ENCODE measurements at regions not wholly inside any gene's neighbourhood (a gene's known extent, or its start where the extent isn't known, plus 50 kb on each side); places are given as distances from the start of the nearest gene placed in this dataset.
"Not testable (repeated sequence)": the region's sequence is repeated elsewhere in the genome, so short reads cannot be mapped to it uniquely, and the experiment has no call there.

GRCh38 chr18:42348722-42349121 is 393.7 kb downstream of the PIK3C3 start:
- no peak overlapping the region for H3K4me3 Mint-ChIP-seq
- ATAC-seq (no peak), DNase-seq (no peak)
- H3K9me3 Mint-ChIP-seq = no peaks in the 10 kb centered on the region
- H3K4me1 Mint-ChIP-seq = no peaks in the 10 kb centered on the region
- H3K27me3 Mint-ChIP-seq = no peaks in the 10 kb centered on the region
- H3K36me3 Mint-ChIP-seq (ENCODE audit: low read depth) = no peaks in the 10 kb centered on the region
- no peak overlapping the region for H3K27ac Mint-ChIP-seq

GRCh38 chr18:42351455-42351854 is 396.4 kb downstream of the PIK3C3 start:
- Mint-ChIP-seq H3K27me3 (no peaks in the 10 kb centered on the region), H3K27ac (no peak overlapping the region), H3K4me3 (no peak overlapping the region), H3K9me3 (no peaks in the 10 kb centered on the region), H3K36me3 (ENCODE audit: low read depth) (no peaks in the 10 kb centered on the region), H3K4me1 (no peaks in the 10 kb centered on the region)
- ATAC-seq = no peak
- DNase-seq = no peak

- Mint-ChIP-seq H3K36me3 (ENCODE audit: low read depth) (no peaks in the 10 kb centered on the region), H3K4me1 (no peaks in the 10 kb centered on the region), H3K9me3 (no peaks in the 10 kb centered on the region), H3K4me3 (no peak overlapping the region), H3K27me3 (no peaks in the 10 kb centered on the region), H3K27ac (no peak overlapping the region)
- ATAC-seq = no peak
- DNase-seq = no peak
These were observed 405.7 kb downstream of the PIK3C3 start for GRCh38 chr18:42360716-42361115.

- H3K9me3 Mint-ChIP-seq = no peaks in the 10 kb centered on the region
- no peaks in the 10 kb centered on the region for H3K4me1 Mint-ChIP-seq
- no peak for ATAC-seq
- DNase-seq = no peak
- no peak overlapping the region for H3K4me3 Mint-ChIP-seq
- H3K36me3 Mint-ChIP-seq (ENCODE audit: low read depth) = no peaks in the 10 kb centered on the region
- no peaks in the 10 kb centered on the region for H3K27me3 Mint-ChIP-seq
- H3K27ac Mint-ChIP-seq = no peak overlapping the region
These were observed 408.7 kb downstream of the PIK3C3 start for GRCh38 chr18:42363446-42364441.

GRCh38 chr18:42364766-42365165 is 409.7 kb downstream of the PIK3C3 start:
- no peak overlapping the region for H3K27ac Mint-ChIP-seq
- no peak for ATAC-seq
- H3K36me3 Mint-ChIP-seq (ENCODE audit: low read depth) = no peaks in the 10 kb centered on the region
- no peaks in the 10 kb centered on the region for H3K9me3 Mint-ChIP-seq
- H3K27me3 Mint-ChIP-seq = no peaks in the 10 kb centered on the region
- no peak overlapping the region for H3K4me3 Mint-ChIP-seq
- DNase-seq = no peak
- no peaks in the 10 kb centered on the region for H3K4me1 Mint-ChIP-seq

- H3K27ac Mint-ChIP-seq = no peak overlapping the region
- no peak overlapping the region for H3K4me3 Mint-ChIP-seq
- H3K4me1 Mint-ChIP-seq = no peaks in the 10 kb centered on the region
- H3K36me3 Mint-ChIP-seq (ENCODE audit: low read depth) = no peaks in the 10 kb centered on the region
- no peaks in the 10 kb centered on the region for H3K27me3 Mint-ChIP-seq
- no peaks in the 10 kb centered on the region for H3K9me3 Mint-ChIP-seq
- DNase-seq (no peak), ATAC-seq (no peak)
These were observed 410.6 kb downstream of the PIK3C3 start for GRCh38 chr18:42365591-42365990.

GRCh38 chr18:42373584-42373983 is 418.6 kb downstream of the PIK3C3 start:
- H3K36me3 Mint-ChIP-seq (ENCODE audit: low read depth) = no peaks in the 10 kb centered on the region

GRCh38 chr18:42374961-42375360 is 419.9 kb downstream of the PIK3C3 start:
- Mint-ChIP-seq H3K27ac (no peak overlapping the region), H3K27me3 (no peaks in the 10 kb centered on the region), H3K9me3 (no peaks in the 10 kb centered on the region), H3K36me3 (ENCODE audit: low read depth) (no peaks in the 10 kb centered on the region), H3K4me1 (no peaks in the 10 kb centered on the region), H3K4me3 (no peak overlapping the region)
- ATAC-seq (no peak), DNase-seq (no peak)

More at GRCh38 chr18:42373584-42373983, 418.6 kb downstream of the PIK3C3 start:
- Mint-ChIP-seq H3K27ac (no peak overlapping the region), H3K4me3 (no peak overlapping the region), H3K9me3 (no peaks in the 10 kb centered on the region), H3K27me3 (no peaks in the 10 kb centered on the region), H3K4me1 (no peaks in the 10 kb centered on the region)
- DNase-seq = no peak
- ATAC-seq = no peak

- not testable (repeated sequence) for H3K27me3 Mint-ChIP-seq; DNase-seq; H3K4me3 Mint-ChIP-seq; H3K9me3 Mint-ChIP-seq; ATAC-seq; H3K4me1 Mint-ChIP-seq; H3K27ac Mint-ChIP-seq; H3K36me3 Mint-ChIP-seq (ENCODE audit: low read depth)
These were observed 423.8 kb downstream of the PIK3C3 start for GRCh38 chr18:42378854-42379253.

GRCh38 chr18:42381236-42381635 is 426.2 kb downstream of the PIK3C3 start:
- not testable (repeated sequence) for H3K27me3 Mint-ChIP-seq; ATAC-seq; DNase-seq; H3K4me1 Mint-ChIP-seq; H3K4me3 Mint-ChIP-seq; H3K36me3 Mint-ChIP-seq (ENCODE audit: low read depth); H3K9me3 Mint-ChIP-seq; H3K27ac Mint-ChIP-seq

GRCh38 chr18:42392416-42392815 is 437.4 kb downstream of the PIK3C3 start:
- ATAC-seq (no peak), DNase-seq (no peak)
- Mint-ChIP-seq H3K9me3 (peaks cover 4% of the 10 kb centered on the region), H3K4me3 (no peak overlapping the region), H3K4me1 (no peaks in the 10 kb centered on the region), H3K27ac (no peak overlapping the region), H3K27me3 (no peaks in the 10 kb centered on the region), H3K36me3 (ENCODE audit: low read depth) (no peaks in the 10 kb centered on the region)

GRCh38 chr18:42392926-42393325 is 437.9 kb downstream of the PIK3C3 start:
- ATAC-seq = no peak
- no peaks in the 10 kb centered on the region for H3K27me3 Mint-ChIP-seq
- H3K36me3 Mint-ChIP-seq (ENCODE audit: low read depth) = no peaks in the 10 kb centered on the region
- peaks cover 4% of the 10 kb centered on the region for H3K9me3 Mint-ChIP-seq
- H3K27ac Mint-ChIP-seq = no peak overlapping the region
- no peak for DNase-seq
- no peak overlapping the region for H3K4me3 Mint-ChIP-seq
- H3K4me1 Mint-ChIP-seq = no peaks in the 10 kb centered on the region

GRCh38 chr18:42394238-42394637 is 439.2 kb downstream of the PIK3C3 start:
- Mint-ChIP-seq H3K27ac (no peak overlapping the region), H3K27me3 (no peaks in the 10 kb centered on the region), H3K9me3 (no peaks in the 10 kb centered on the region), H3K4me3 (no peak overlapping the region), H3K36me3 (ENCODE audit: low read depth) (no peaks in the 10 kb centered on the region), H3K4me1 (no peaks in the 10 kb centered on the region)
- DNase-seq (no peak), ATAC-seq (no peak)

GRCh38 chr18:42401131-42401673 is 446.2 kb downstream of the PIK3C3 start:
- H3K4me3 Mint-ChIP-seq = no peak overlapping the region

GRCh38 chr18:42404151-42404550 is 449.1 kb downstream of the PIK3C3 start:
- Mint-ChIP-seq H3K27me3 (no peaks in the 10 kb centered on the region), H3K4me1 (no peaks in the 10 kb centered on the region), H3K27ac (no peak overlapping the region), H3K36me3 (ENCODE audit: low read depth) (no peaks in the 10 kb centered on the region), H3K9me3 (peaks cover under 1% of the 10 kb centered on the region), H3K4me3 (no peak overlapping the region)
- ATAC-seq = no peak
- DNase-seq = no peak

More at GRCh38 chr18:42401131-42401673, 446.2 kb downstream of the PIK3C3 start:
- Mint-ChIP-seq H3K27me3 (no peaks in the 10 kb centered on the region), H3K36me3 (ENCODE audit: low read depth) (no peaks in the 10 kb centered on the region), H3K4me1 (no peaks in the 10 kb centered on the region), H3K27ac (no peak overlapping the region), H3K9me3 (no peaks in the 10 kb centered on the region)
- DNase-seq = no peak
- ATAC-seq = no peak

Data from activated naive CD8-positive, alpha-beta T cell treated with anti-CD3 and anti-CD28 coated beads, Interleukin-2, amount 50 U/mL, for 24 hours (primary cell).